Tibial nerve (tissue), 4 donors: ENCODE measurements at regions not wholly inside any gene's neighbourhood (a gene's known extent, or its start where the extent isn't known, plus 50 kb on each side); places are given as distances from the start of the nearest gene placed in this dataset.

Experiments
- DNase-seq, 2 donors: peaks; one replicate each; pipeline ENCODE4 v3.0.0-alpha.2; 2019; ENCODE audit warnings: low spot score in 2 of 2
- H3K27ac ChIP-seq, 4 donors: fragments of 200-600 bp; sonication (generic) in 3 of 4; one replicate each; pipeline ENCODE4 v1.5.1; 2017 to 2019; ENCODE audit warnings: mild to moderate bottlenecking in 1 of 4
- H3K27me3 ChIP-seq, 2 donors: fragments of 200-600 bp; sonication (generic) in 1 of 2; one replicate each; pipeline versions ENCODE4 v1.5.1 to v1.6.0; 2017 to 2019
- H3K36me3 ChIP-seq, 3 donors: fragments of 200-600 bp; sonication (generic); one replicate each; pipeline ENCODE4 v1.5.1; 2018 to 2019
- H3K4me1 ChIP-seq, 4 donors: fragments of 200-600 bp; sonication (generic) in 3 of 4; one replicate each; pipeline ENCODE4 v1.5.1; 2017 to 2019
- H3K4me3 ChIP-seq, 4 donors: fragments of 200-600 bp; sonication (generic) in 3 of 4; one replicate each; pipeline ENCODE4 v1.5.1; 2017 to 2019; ENCODE audit warnings: mild to moderate bottlenecking in 1 of 4, moderate library complexity in 1 of 4
- H3K9me3 ChIP-seq, 4 donors: fragments of 200-600 bp; sonication (generic) in 3 of 4; one replicate each; pipeline ENCODE4 v1.5.1; 2017 to 2019
- EP300 ChIP-seq, 2 donors: sonication (generic); formaldehyde crosslinking; IDR thresholded peaks; one replicate each; pipeline ENCODE4 v1.6.1; 2017; ENCODE audit warnings: antibody characterized with exemption in 2 of 2, mild to moderate bottlenecking in 1 of 2
- POLR2A ChIP-seq, 2 donors: fragments of 450-650 bp; IDR thresholded peaks; one replicate each; pipeline ENCODE4 v1.6.1; 2017; ENCODE audit warnings: antibody characterized with exemption in 2 of 2, mild to moderate bottlenecking in 2 of 2, moderate library complexity in 2 of 2
- WGBS, 2 donors: methylation state at CpG; one replicate each; pipeline ENCODE4 v1.1.5; 2018; 5-methylcytosine and 5-hydroxymethylcytosine counted together
- TF ChIP-seq, protein P1 (sequence below), 5 experiments: fragments of 200-600 bp in 3 of 5; fragments of 450-650 bp in 2 of 5; sonication (generic) in 3 of 5; IDR thresholded peaks; one replicate each; pipeline ENCODE4 v1.5.1; 2016 to 2019; ENCODE audit warnings: antibody characterized with exemption in 5 of 5, mild to moderate bottlenecking in 3 of 5, moderate library complexity in 2 of 5

GRCh38 chr10:90592638-90593302 is 265.1 kb downstream of the HTR7 start:
- no peak for TF ChIP-seq POLR2A (IDR thresholded peaks at IDR 0.05)
- TF ChIP-seq EP300 (IDR thresholded peaks at IDR 0.05), result no peak
- TF ChIP-seq, protein P1, sequence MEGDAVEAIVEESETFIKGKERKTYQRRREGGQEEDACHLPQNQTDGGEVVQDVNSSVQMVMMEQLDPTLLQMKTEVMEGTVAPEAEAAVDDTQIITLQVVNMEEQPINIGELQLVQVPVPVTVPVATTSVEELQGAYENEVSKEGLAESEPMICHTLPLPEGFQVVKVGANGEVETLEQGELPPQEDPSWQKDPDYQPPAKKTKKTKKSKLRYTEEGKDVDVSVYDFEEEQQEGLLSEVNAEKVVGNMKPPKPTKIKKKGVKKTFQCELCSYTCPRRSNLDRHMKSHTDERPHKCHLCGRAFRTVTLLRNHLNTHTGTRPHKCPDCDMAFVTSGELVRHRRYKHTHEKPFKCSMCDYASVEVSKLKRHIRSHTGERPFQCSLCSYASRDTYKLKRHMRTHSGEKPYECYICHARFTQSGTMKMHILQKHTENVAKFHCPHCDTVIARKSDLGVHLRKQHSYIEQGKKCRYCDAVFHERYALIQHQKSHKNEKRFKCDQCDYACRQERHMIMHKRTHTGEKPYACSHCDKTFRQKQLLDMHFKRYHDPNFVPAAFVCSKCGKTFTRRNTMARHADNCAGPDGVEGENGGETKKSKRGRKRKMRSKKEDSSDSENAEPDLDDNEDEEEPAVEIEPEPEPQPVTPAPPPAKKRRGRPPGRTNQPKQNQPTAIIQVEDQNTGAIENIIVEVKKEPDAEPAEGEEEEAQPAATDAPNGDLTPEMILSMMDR (IDR thresholded peaks at IDR 0.05), result peak in 1 of 5 experiments; percentile 36
- 20% methylated on average over 3 of the region's 3 CpGs for WGBS, 2 donors
- Histone ChIP-seq H3K27me3 (no peaks in the 10 kb centered on the region), H3K4me3 (no peak overlapping the region), H3K4me1 (peaks cover 0 to 11% (median 2%) of the 10 kb centered on the region in 4 donors), H3K36me3 (no peaks in the 10 kb centered on the region), H3K9me3 (no peaks in the 10 kb centered on the region), H3K27ac (no peak overlapping the region)
- DNase-seq, result peak in 1 of 2 donors; percentile 13

- Histone ChIP-seq H3K36me3 (no peaks in the 10 kb centered on the region), H3K9me3 (no peaks in the 10 kb centered on the region), H3K27ac (no peak overlapping the region), H3K4me3 (no peak overlapping the region), H3K4me1 (peaks cover 0 to 5% (median 2%) of the 10 kb centered on the region in 4 donors), H3K27me3 (no peaks in the 10 kb centered on the region)
- TF ChIP-seq, protein P1 (IDR thresholded peaks at IDR 0.05), result no peak
- TF ChIP-seq POLR2A (IDR thresholded peaks at IDR 0.05) (no peak), EP300 (IDR thresholded peaks at IDR 0.05) (no peak)
- DNase-seq, result no peak
- 70 to 73% methylated on average over 4 of the region's 4 CpGs for WGBS, 2 donors
Measured at GRCh38 chr10:90598513-90598912, 259.3 kb downstream of the HTR7 start.

DNA sequence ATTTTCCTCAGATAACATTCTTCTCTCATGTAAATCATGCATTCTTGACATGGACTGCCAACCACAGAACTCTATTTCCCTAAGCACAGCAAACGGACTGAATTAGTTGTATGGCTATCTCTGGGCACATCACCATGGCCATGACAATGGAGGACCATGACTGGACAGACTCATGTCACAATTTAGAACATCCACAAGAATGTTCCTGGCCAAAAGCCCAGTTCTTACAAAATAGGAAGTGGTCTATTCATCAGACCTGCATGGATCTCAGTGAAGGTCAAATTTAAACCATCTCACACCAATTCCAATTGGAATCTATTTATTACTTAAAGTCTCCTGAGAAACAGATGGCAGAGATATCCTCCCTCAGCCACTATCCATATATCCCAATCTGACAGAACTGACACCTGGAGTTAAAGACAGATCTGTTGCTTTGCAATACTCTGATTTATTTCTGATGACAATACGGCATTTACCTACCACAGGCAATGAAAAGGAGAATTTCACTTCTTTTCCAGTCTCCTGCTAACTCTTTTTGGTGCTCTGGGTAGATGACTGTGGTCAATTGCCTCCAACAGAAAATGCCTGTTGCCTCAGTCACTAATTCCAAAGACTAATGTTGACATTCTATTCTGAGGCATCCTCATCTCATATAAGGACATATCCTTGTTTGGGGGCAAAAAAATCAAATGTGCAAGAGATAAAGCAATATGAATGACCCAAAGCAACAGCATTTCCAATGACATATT is 254.8 kb downstream of the HTR7 start:
- TF ChIP-seq, protein P1 (IDR thresholded peaks at IDR 0.05), result no peak
- no peak for TF ChIP-seq POLR2A (IDR thresholded peaks at IDR 0.05)
- TF ChIP-seq EP300 (IDR thresholded peaks at IDR 0.05), result no peak
- H3K27ac ChIP-seq, result no peak overlapping the region
- H3K9me3 ChIP-seq, result no peaks in the 10 kb centered on the region
- H3K36me3 ChIP-seq, result no peaks in the 10 kb centered on the region
- H3K27me3 ChIP-seq, result no peaks in the 10 kb centered on the region
- WGBS, 2 donors, result 63 to 70% methylated on average over 2 of the region's 2 CpGs
- no peak overlapping the region for H3K4me3 ChIP-seq
- H3K4me1 ChIP-seq, result no peaks in the 10 kb centered on the region
- DNase-seq, result no peak

GRCh38 chr10:90604636-90605035 is 253.2 kb downstream of the HTR7 start:
- no peak for DNase-seq
- H3K27me3 ChIP-seq, result no peaks in the 10 kb centered on the region
- no peak overlapping the region for H3K27ac ChIP-seq
- TF ChIP-seq POLR2A (IDR thresholded peaks at IDR 0.05) (no peak), EP300 (IDR thresholded peaks at IDR 0.05) (no peak)
- TF ChIP-seq, protein P1 (IDR thresholded peaks at IDR 0.05), result no peak
- H3K9me3 ChIP-seq, result no peaks in the 10 kb centered on the region
- no peaks in the 10 kb centered on the region for H3K4me1 ChIP-seq
- H3K36me3 ChIP-seq, result no peaks in the 10 kb centered on the region
- H3K4me3 ChIP-seq, result no peak overlapping the region

DNA sequence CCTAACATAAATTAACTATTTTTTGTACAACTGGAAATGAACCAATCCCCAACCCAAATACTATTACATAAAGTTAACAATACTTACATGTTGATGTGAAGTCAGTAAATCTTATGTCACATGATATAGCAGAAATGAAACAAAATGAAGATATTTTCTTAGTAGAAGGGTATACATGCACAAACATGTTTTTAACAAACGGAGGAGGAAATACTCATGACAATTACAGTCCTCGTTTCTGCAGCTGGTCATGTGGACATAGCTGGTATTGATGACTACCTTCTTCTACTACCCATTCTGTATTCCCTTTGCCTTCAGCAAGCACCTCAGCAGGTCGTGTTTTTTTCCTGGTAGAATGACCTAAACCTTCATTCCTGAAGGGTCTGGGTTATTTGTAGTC is 252.3 kb downstream of the HTR7 start:
- H3K9me3 ChIP-seq, result no peaks in the 10 kb centered on the region
- H3K36me3 ChIP-seq, result no peaks in the 10 kb centered on the region
- no peak overlapping the region for H3K4me3 ChIP-seq
- no peaks in the 10 kb centered on the region for H3K4me1 ChIP-seq
- H3K27me3 ChIP-seq, result no peaks in the 10 kb centered on the region
- DNase-seq, result no peak
- 67 to 70% methylated on average over 3 of the region's 3 CpGs for WGBS, 2 donors
- no peak overlapping the region for H3K27ac ChIP-seq
- TF ChIP-seq EP300 (IDR thresholded peaks at IDR 0.05) (no peak), POLR2A (IDR thresholded peaks at IDR 0.05) (no peak)
- TF ChIP-seq, protein P1 (IDR thresholded peaks at IDR 0.05), result no peak
